HL-60 (cell line): ENCODE measurements at regions not wholly inside any gene's neighbourhood (a gene's known extent, or its start where the extent isn't known, plus 50 kb on each side); places are given as distances from the start of the nearest gene placed in this dataset.
"Not testable (repeated sequence)": the region's sequence is repeated elsewhere in the genome, so short reads cannot be mapped to it uniquely, and the experiment has no call there.

Experiments
- SPI1 ChIP-seq: IDR thresholded peaks from 2 replicates; pipeline ENCODE4 v1.6.1; 2012; ENCODE audit warnings: low read depth, mild to moderate bottlenecking, borderline replicate concordance
- TF ChIP-seq, protein P1 (sequence below): IDR thresholded peaks from one replicate; pipeline ENCODE4 v1.5.1; 2011; ENCODE audit warnings: low read length, control low read depth, inconsistent platforms; ENCODE audit not compliant: insufficient read depth
- TF ChIP-seq, protein P2 (sequence below): IDR thresholded peaks from 2 replicates; pipeline ENCODE4 v1.6.1; 2012; ENCODE audit warnings: low read depth; ENCODE audit not compliant: insufficient replicate concordance

DNA sequence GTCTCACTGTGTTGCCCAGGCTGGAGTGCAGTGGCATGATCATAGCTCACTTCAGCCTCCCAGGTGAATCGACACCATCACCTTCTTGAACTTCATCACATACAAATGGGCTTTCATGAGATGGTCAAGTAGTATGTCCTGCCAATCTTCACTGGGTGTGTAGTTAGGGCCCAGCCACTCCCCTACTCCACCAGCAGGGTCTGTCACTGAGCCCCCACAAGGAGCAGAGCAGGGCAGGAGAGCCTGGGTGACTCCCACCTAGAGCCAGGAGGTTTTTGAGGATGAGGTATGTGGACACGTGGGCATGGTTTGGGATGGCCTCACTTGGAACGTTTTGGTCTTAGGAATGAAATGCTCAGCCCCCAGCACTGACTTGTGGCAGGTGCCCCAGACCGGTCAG lies 4037.7 kb upstream of the TPTE start:
- TF ChIP-seq, protein P1, sequence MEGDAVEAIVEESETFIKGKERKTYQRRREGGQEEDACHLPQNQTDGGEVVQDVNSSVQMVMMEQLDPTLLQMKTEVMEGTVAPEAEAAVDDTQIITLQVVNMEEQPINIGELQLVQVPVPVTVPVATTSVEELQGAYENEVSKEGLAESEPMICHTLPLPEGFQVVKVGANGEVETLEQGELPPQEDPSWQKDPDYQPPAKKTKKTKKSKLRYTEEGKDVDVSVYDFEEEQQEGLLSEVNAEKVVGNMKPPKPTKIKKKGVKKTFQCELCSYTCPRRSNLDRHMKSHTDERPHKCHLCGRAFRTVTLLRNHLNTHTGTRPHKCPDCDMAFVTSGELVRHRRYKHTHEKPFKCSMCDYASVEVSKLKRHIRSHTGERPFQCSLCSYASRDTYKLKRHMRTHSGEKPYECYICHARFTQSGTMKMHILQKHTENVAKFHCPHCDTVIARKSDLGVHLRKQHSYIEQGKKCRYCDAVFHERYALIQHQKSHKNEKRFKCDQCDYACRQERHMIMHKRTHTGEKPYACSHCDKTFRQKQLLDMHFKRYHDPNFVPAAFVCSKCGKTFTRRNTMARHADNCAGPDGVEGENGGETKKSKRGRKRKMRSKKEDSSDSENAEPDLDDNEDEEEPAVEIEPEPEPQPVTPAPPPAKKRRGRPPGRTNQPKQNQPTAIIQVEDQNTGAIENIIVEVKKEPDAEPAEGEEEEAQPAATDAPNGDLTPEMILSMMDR, result not testable (repeated sequence)
- not testable (repeated sequence) for TF ChIP-seq SPI1
- TF ChIP-seq, protein P2, sequence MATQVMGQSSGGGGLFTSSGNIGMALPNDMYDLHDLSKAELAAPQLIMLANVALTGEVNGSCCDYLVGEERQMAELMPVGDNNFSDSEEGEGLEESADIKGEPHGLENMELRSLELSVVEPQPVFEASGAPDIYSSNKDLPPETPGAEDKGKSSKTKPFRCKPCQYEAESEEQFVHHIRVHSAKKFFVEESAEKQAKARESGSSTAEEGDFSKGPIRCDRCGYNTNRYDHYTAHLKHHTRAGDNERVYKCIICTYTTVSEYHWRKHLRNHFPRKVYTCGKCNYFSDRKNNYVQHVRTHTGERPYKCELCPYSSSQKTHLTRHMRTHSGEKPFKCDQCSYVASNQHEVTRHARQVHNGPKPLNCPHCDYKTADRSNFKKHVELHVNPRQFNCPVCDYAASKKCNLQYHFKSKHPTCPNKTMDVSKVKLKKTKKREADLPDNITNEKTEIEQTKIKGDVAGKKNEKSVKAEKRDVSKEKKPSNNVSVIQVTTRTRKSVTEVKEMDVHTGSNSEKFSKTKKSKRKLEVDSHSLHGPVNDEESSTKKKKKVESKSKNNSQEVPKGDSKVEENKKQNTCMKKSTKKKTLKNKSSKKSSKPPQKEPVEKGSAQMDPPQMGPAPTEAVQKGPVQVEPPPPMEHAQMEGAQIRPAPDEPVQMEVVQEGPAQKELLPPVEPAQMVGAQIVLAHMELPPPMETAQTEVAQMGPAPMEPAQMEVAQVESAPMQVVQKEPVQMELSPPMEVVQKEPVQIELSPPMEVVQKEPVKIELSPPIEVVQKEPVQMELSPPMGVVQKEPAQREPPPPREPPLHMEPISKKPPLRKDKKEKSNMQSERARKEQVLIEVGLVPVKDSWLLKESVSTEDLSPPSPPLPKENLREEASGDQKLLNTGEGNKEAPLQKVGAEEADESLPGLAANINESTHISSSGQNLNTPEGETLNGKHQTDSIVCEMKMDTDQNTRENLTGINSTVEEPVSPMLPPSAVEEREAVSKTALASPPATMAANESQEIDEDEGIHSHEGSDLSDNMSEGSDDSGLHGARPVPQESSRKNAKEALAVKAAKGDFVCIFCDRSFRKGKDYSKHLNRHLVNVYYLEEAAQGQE, result not testable (repeated sequence)
